ENCODE measurements at regions not wholly inside any gene's neighbourhood (a gene's known extent, or its start where the extent isn't known, plus 50 kb on each side); places are given as distances from the start of the nearest gene placed in this dataset.
"Not testable (repeated sequence)": the region's sequence is repeated elsewhere in the genome, so short reads cannot be mapped to it uniquely, and the experiment has no call there.

- peak; percentile 64 for DNase-seq
Measured at GRCh38 chr1:195908121-195908520, 700.1 kb downstream of the KCNT2 start.

- DNase-seq: no peak
Measured at GRCh38 chr1:195903203-195903602, 705.0 kb downstream of the KCNT2 start.

- DNase-seq: no peak
Measured at GRCh38 chr1:195902779-195903178, 705.5 kb downstream of the KCNT2 start.

- DNase-seq: no peak
Measured at GRCh38 chr1:195899762-195900352, 708.4 kb downstream of the KCNT2 start.

GRCh38 chr1:195898924-195899323 lies 709.3 kb downstream of the KCNT2 start:
- peak; percentile 9 for DNase-seq

GRCh38 chr1:195898373-195898772 lies 709.9 kb downstream of the KCNT2 start:
- DNase-seq: no peak

GRCh38 chr1:195897076-195897475 lies 711.2 kb downstream of the KCNT2 start:
- DNase-seq: no peak

GRCh38 chr1:195894411-195894810 lies 713.8 kb downstream of the KCNT2 start:
- no peak for DNase-seq

GRCh38 chr1:195886000-195886399 lies 722.2 kb downstream of the KCNT2 start:
- DNase-seq: no peak

GRCh38 chr1:195878478-195878877 lies 729.8 kb downstream of the KCNT2 start:
- no peak for DNase-seq

- DNase-seq: no peak
Measured at GRCh38 chr1:195876792-195877191, 731.4 kb downstream of the KCNT2 start.

- DNase-seq: no peak
Measured at GRCh38 chr1:195872376-195872775, 735.9 kb downstream of the KCNT2 start.

GRCh38 chr1:195867638-195868037 lies 740.6 kb downstream of the KCNT2 start:
- no peak for DNase-seq

- no peak for DNase-seq
Measured at GRCh38 chr1:195866781-195867222, 741.4 kb downstream of the KCNT2 start.

GRCh38 chr1:195866091-195866780 lies 742.0 kb downstream of the KCNT2 start:
- no peak for DNase-seq

- no peak for DNase-seq
Measured at GRCh38 chr1:195851804-195852203, 756.4 kb downstream of the KCNT2 start.

- DNase-seq: no peak
Measured at GRCh38 chr1:195851016-195851601, 757.1 kb downstream of the KCNT2 start.

- DNase-seq: no peak
Measured at GRCh38 chr1:195849180-195849579, 759.1 kb downstream of the KCNT2 start.

GRCh38 chr1:195847957-195848875 lies 760.0 kb downstream of the KCNT2 start:
- not testable (repeated sequence) for DNase-seq

GRCh38 chr1:195831789-195832188 lies 776.5 kb downstream of the KCNT2 start:
- DNase-seq: no peak

- no peak for DNase-seq
Measured at GRCh38 chr1:195828325-195828724, 779.9 kb downstream of the KCNT2 start.

- DNase-seq: no peak
Measured at GRCh38 chr1:195820925-195821324, 787.3 kb downstream of the KCNT2 start.

GRCh38 chr1:195806060-195806459 lies 802.2 kb downstream of the KCNT2 start:
- no peak for DNase-seq
